Psoas muscle (tissue), 7 donors: ENCODE measurements at regions not wholly inside any gene's neighbourhood (a gene's known extent, or its start where the extent isn't known, plus 50 kb on each side); places are given as distances from the start of the nearest gene placed in this dataset.

Source experiments
- ATAC-seq, 4 donors: fragments of 200-7000 bp; cut with Tn5 transposase; one replicate each; pipeline ENCODE4 v1.9.1; 2020; ENCODE audit warnings: moderate library complexity in 3 of 4, mild to moderate bottlenecking in 2 of 4
- DNase-seq, 2 donors: peaks; one replicate each; pipeline ENCODE4 v3.0.0-alpha.2; 2020
- H3K27ac ChIP-seq: fragments of 200-600 bp; one replicate; pipeline ENCODE4 v1.8.0; 2022
- H3K27me3 ChIP-seq, 3 donors: fragments of 200-600 bp in 1 of 3; one replicate each; pipeline versions ENCODE4 v1.6.1 to v1.8.0; 2013 to 2022; ENCODE audit warnings: low read length in 2 of 3, mild to moderate bottlenecking in 2 of 3, moderate library complexity in 1 of 3; ENCODE audit not compliant: insufficient read depth in 3 of 3
- H3K36me3 ChIP-seq, 2 donors: fragments of 200-600 bp in 1 of 2; one replicate each; pipeline versions ENCODE4 v1.6.1 to v1.8.0; 2013 to 2022; ENCODE audit warnings: low read depth in 1 of 2, mild to moderate bottlenecking in 1 of 2, moderate library complexity in 1 of 2; ENCODE audit not compliant: insufficient read depth in 1 of 2
- H3K4me1 ChIP-seq: fragments of 200-600 bp; one replicate; pipeline ENCODE4 v1.8.0; 2022
- H3K4me3 ChIP-seq: fragments of 200-600 bp; one replicate; pipeline ENCODE4 v1.8.0; 2022; ENCODE audit warnings: mild to moderate bottlenecking
- H3K9me3 ChIP-seq: fragments of 200-600 bp; one replicate; pipeline ENCODE4 v1.8.0; 2022
- CTCF ChIP-seq: fragments of 200-600 bp; IDR thresholded peaks from one replicate; pipeline ENCODE4 v1.8.0; 2022; ENCODE audit warnings: antibody characterized with exemption
- WGBS, 3 donors: extraction: QIAGEN DNeasy Blood & Tissue Kit; methylation state at CpG; one replicate each; pipeline versions ENCODE4 v1.1.6 to v1.1.7; 2013; 5-methylcytosine and 5-hydroxymethylcytosine counted together
- intact Hi-C, 2 donors: fragments of 100-400 bp; cut with DNase I; formaldehyde crosslinking; loops; one replicate each; pipeline versions ENCODE4 v1.11.0 to v1.14.2; 2022
- donor health status: healthy with polysubstance abuse.
- donor health status: DM: no; HTN: no; CAD: no; lungs with moderate emphysema.
- donor health status: Bipolar disorder and iron deficiency.
- donor health status: healthy.
- donor health status: DM: yes; HTN: yes; CAD: no.
- donor health status: DM: no; HTN: no; CAD: no.
- donor health status: DM: yes; HTN: yes; CAD: no.

- H3K4me1 ChIP-seq, result no peaks in the 10 kb centered on the region
- H3K27ac ChIP-seq, result no peak overlapping the region
- H3K36me3 ChIP-seq, result no peaks in the 10 kb centered on the region
- no peak overlapping the region for H3K4me3 ChIP-seq
- WGBS, 3 donors, result 75 to 84% (median 83%) methylated on average over 3 of the region's 3 CpGs
- no peaks in the 10 kb centered on the region for H3K27me3 ChIP-seq
- no peak for DNase-seq
- intact Hi-C loops, result no loop called here
- no peak for ATAC-seq
- no peak for TF ChIP-seq CTCF
- H3K9me3 ChIP-seq, result no peaks in the 10 kb centered on the region
These were observed 93.9 kb upstream of the PRMT6 start for GRCh38 chr1:106962591-106962990.

GRCh38 chr1:106964495-106964894, 92.0 kb upstream of the PRMT6 start:
- 28 to 34% (median 34%) methylated on average over 4 of the region's 4 CpGs for WGBS, 3 donors
- no peak for TF ChIP-seq CTCF

GRCh38 chr1:106968644-106969043, 87.8 kb upstream of the PRMT6 start:
- H3K27ac ChIP-seq, result no peak overlapping the region
- intact Hi-C loops, result no loop called here
- no peaks in the 10 kb centered on the region for H3K36me3 ChIP-seq
- no peaks in the 10 kb centered on the region for H3K9me3 ChIP-seq
- H3K27me3 ChIP-seq, result no peaks in the 10 kb centered on the region
- no peak for TF ChIP-seq CTCF
- ATAC-seq (no peak), DNase-seq (no peak)
- H3K4me3 ChIP-seq, result no peak overlapping the region
- WGBS, 3 donors, result 62 to 69% (median 64%) methylated on average over 2 of the region's 2 CpGs
- no peaks in the 10 kb centered on the region for H3K4me1 ChIP-seq

More at GRCh38 chr1:106964495-106964894, 92.0 kb upstream of the PRMT6 start:
- no peaks in the 10 kb centered on the region for H3K27me3 ChIP-seq
- H3K4me1 ChIP-seq, result no peaks in the 10 kb centered on the region
- ATAC-seq (no peak), DNase-seq (no peak)
- intact Hi-C loops, result no loop called here
- H3K36me3 ChIP-seq, result no peaks in the 10 kb centered on the region
- no peaks in the 10 kb centered on the region for H3K9me3 ChIP-seq
- H3K4me3 ChIP-seq, result no peak overlapping the region
- H3K27ac ChIP-seq, result no peak overlapping the region

GRCh38 chr1:106969731-106970130, 86.7 kb upstream of the PRMT6 start:
- Histone ChIP-seq H3K4me1 (no peaks in the 10 kb centered on the region), H3K36me3 (no peaks in the 10 kb centered on the region), H3K4me3 (no peak overlapping the region), H3K27ac (no peak overlapping the region), H3K9me3 (no peaks in the 10 kb centered on the region), H3K27me3 (no peaks in the 10 kb centered on the region)
- no peak for DNase-seq
- no peak for ATAC-seq
- intact Hi-C loops, result no loop called here
- no peak for TF ChIP-seq CTCF

GRCh38 chr1:106972074-106972473, 84.4 kb upstream of the PRMT6 start:
- DNase-seq (no peak), ATAC-seq (no peak)
- H3K4me3 ChIP-seq, result no peak overlapping the region
- WGBS, 3 donors, result 49 to 51% (median 51%) methylated on average over 2 of the region's 2 CpGs
- no peaks in the 10 kb centered on the region for H3K27me3 ChIP-seq
- H3K9me3 ChIP-seq, result no peaks in the 10 kb centered on the region
- no peaks in the 10 kb centered on the region for H3K4me1 ChIP-seq
- intact Hi-C loops, result no loop called here
- H3K27ac ChIP-seq, result no peak overlapping the region
- TF ChIP-seq CTCF, result no peak
- H3K36me3 ChIP-seq, result no peaks in the 10 kb centered on the region
